ENCODE measurements at regions not wholly inside any gene's neighbourhood (a gene's known extent, or its start where the extent isn't known, plus 50 kb on each side); places are given as distances from the start of the nearest gene placed in this dataset.

- Histone ChIP-seq H3K4me2 (no peak overlapping the region), H3K27me3 (ENCODE audit: insufficient read depth) (no peaks in the 10 kb centered on the region), H3F3A (replicated peaks; ENCODE audit: low read depth) (no peaks in the 10 kb centered on the region), H3K79me2 (replicated peaks; ENCODE audit: insufficient read depth) (no peaks in the 10 kb centered on the region), H4K20me1 (replicated peaks; ENCODE audit: insufficient read depth) (no peaks in the 10 kb centered on the region), H3K4me3 (no peak overlapping the region), H2AFZ (no peak overlapping the region), H3K27ac (ENCODE audit: low read depth) (no peak overlapping the region), H3K9me2 (ENCODE audit: insufficient read depth) (peaks cover 4% of the 10 kb centered on the region; the same call in 1 of the 2 replicates), H3K36me3 (ENCODE audit: insufficient read depth) (peaks cover 7% of the 10 kb centered on the region), H3K4me1 (ENCODE audit: insufficient read depth) (peaks cover 5% of the 10 kb centered on the region; the same call in 1 of the 2 replicates)
- peaks cover 2% of the 10 kb centered on the region for H3K27me3 Mint-ChIP-seq (ENCODE audit: insufficient read depth, low read depth, poor library complexity)
- no peak for ATAC-seq
- TF ChIP-seq ZNF331 (CRISPR knock-in tag; IDR thresholded peaks at IDR 0.05; ENCODE audit: low read depth) (no peak), ZNF114 (CRISPR knock-in tag; IDR thresholded peaks at IDR 0.05) (no peak), NANOG (IDR thresholded peaks at IDR 0.05; ENCODE audit: borderline replicate concordance) (no peak), ETS1 (IDR thresholded peaks at IDR 0.05) (no peak), CREB1 (CRISPR knock-in tag; IDR thresholded peaks at IDR 0.05; ENCODE audit: low read depth) (no peak)
- peaks cover 24% of the 10 kb centered on the region for H3K9me3 Mint-ChIP-seq
- no peak overlapping the region for H3K4me3 Mint-ChIP-seq
- H3K4me1 Mint-ChIP-seq, result peaks cover 16% of the 10 kb centered on the region; the same call in 2 of the 3 replicates
- no peak overlapping the region for H3K27ac Mint-ChIP-seq
- peaks cover 24% of the 10 kb centered on the region for H3K36me3 Mint-ChIP-seq (ENCODE audit: low read depth)
- DNase-seq (ENCODE audit: low spot score), result no peak
These were observed 174.5 kb downstream of the MAIP1 start for GRCh38 chr2:200129721-200130462.

- H3K4me1 Mint-ChIP-seq, result peaks cover 20% of the 10 kb centered on the region
- Histone ChIP-seq H4K20me1 (replicated peaks; ENCODE audit: insufficient read depth) (no peaks in the 10 kb centered on the region), H3F3A (replicated peaks; ENCODE audit: low read depth) (no peaks in the 10 kb centered on the region), H3K4me1 (ENCODE audit: insufficient read depth) (peaks cover 10% of the 10 kb centered on the region), H3K9me2 (ENCODE audit: insufficient read depth) (no peaks in the 10 kb centered on the region; the same call in 1 of the 2 replicates), H3K4me2 (no peak overlapping the region), H3K79me2 (replicated peaks; ENCODE audit: insufficient read depth) (no peaks in the 10 kb centered on the region), H2AFZ (peak overlapping the region; percentile 69; the same call in 1 of the 2 replicates), H3K4me3 (no peak overlapping the region), H3K27ac (ENCODE audit: low read depth) (no peak overlapping the region), H3K27me3 (ENCODE audit: insufficient read depth) (no peaks in the 10 kb centered on the region), H3K36me3 (ENCODE audit: insufficient read depth) (peaks cover 11% of the 10 kb centered on the region)
- H3K9me3 Mint-ChIP-seq, result peaks cover 27% of the 10 kb centered on the region
- DNase-seq (ENCODE audit: low spot score) (no peak), ATAC-seq (no peak)
- H3K27ac Mint-ChIP-seq, result no peak overlapping the region
- H3K4me3 Mint-ChIP-seq, result no peak overlapping the region
- H3K27me3 Mint-ChIP-seq (ENCODE audit: insufficient read depth, low read depth, poor library complexity), result peaks cover 2% of the 10 kb centered on the region
- peaks cover 28% of the 10 kb centered on the region for H3K36me3 Mint-ChIP-seq (ENCODE audit: low read depth)
- TF ChIP-seq JUNB (IDR thresholded peaks at IDR 0.05; ENCODE audit: unreplicated experiment) (no peak), POLR2AphosphoS5 (IDR thresholded peaks at IDR 0.05; ENCODE audit: low read depth) (no peak), ZNF462 (CRISPR knock-in tag; IDR thresholded peaks at IDR 0.05) (no peak), ETS1 (IDR thresholded peaks at IDR 0.05) (no peak), EZH2 (IDR thresholded peaks at IDR 0.05; ENCODE audit: low read depth, unreplicated experiment) (no peak), ZNF114 (CRISPR knock-in tag; IDR thresholded peaks at IDR 0.05) (no peak), CREB1 (CRISPR knock-in tag; IDR thresholded peaks at IDR 0.05; ENCODE audit: low read depth) (no peak), EZH2phosphoT487 (IDR thresholded peaks at IDR 0.05; ENCODE audit: unreplicated experiment) (no peak)
These were observed 175.4 kb downstream of the MAIP1 start for GRCh38 chr2:200130762-200131166.

All from GM23338 (cell line).